Panc1 (cell line): ENCODE measurements at regions not wholly inside any gene's neighbourhood (a gene's known extent, or its start where the extent isn't known, plus 50 kb on each side); places are given as distances from the start of the nearest gene placed in this dataset.

Experiments used
- ATAC-seq: fragments of 200-7000 bp; cut with Tn5 transposase; 2 replicates; pipeline ENCODE4 v1.9.1; 2020; ENCODE audit warnings: mild to moderate bottlenecking, moderate library complexity
- BruUV-seq: library from RNA; stranded (reverse); fragments of 400-500 nt; replicated peaks from 2 replicates; lab custom pipeline; 2021; lab: Mats Ljungman, UMichigan
- CTCF ChIA-PET: fragments of 300-600 bp; sonication (Branson Sonifier 250); formaldehyde crosslinking; loops from one replicate; lab custom pipeline; 2022; ENCODE audit warnings: antibody characterized with exemption; lab: Charles Lee
- POLR2A ChIA-PET: fragments of 300-600 bp; sonication (Branson Sonifier 250); formaldehyde crosslinking; loops from one replicate; lab custom pipeline; 2022; ENCODE audit warnings: antibody characterized with exemption; lab: Charles Lee
- DNase-seq: peaks from one replicate; pipeline ENCODE4 v3.0.0-alpha.2; 2010; ENCODE audit warnings: low read depth, low spot score
- H3K27ac ChIP-seq: 2 replicates; pipeline ENCODE4 v1.5.1; 2011; ENCODE audit warnings: mild to moderate bottlenecking, low read length, inconsistent platforms
- H3K27me3 ChIP-seq: fragments of 200-500 bp; sonication (Bioruptor generic); 2 replicates; pipeline ENCODE4 v1.6.0; 2014; ENCODE audit warnings: low read length, inconsistent platforms; ENCODE audit not compliant: control insufficient read depth, insufficient read depth
- H3K36me3 ChIP-seq: fragments of 200-500 bp; sonication (Bioruptor generic); 2 replicates; pipeline ENCODE4 v1.5.1; 2014; ENCODE audit warnings: inconsistent platforms, mild to moderate bottlenecking, low read length, moderate library complexity; ENCODE audit not compliant: control insufficient read depth, insufficient read depth
- H3K4me1 ChIP-seq: 2 replicates; pipeline ENCODE4 v1.5.1; 2011; ENCODE audit warnings: inconsistent platforms, mild to moderate bottlenecking, low read length, moderate library complexity; ENCODE audit not compliant: control insufficient read depth, insufficient read depth
- H3K4me3 ChIP-seq, 2 experiments: 2 replicates each; pipeline ENCODE4 v1.5.1; 2011 to 2012; ENCODE audit warnings: low read depth in 2 of 2, low read length in 2 of 2, mild to moderate bottlenecking in 2 of 2, inconsistent platforms in 1 of 2, moderate library complexity in 1 of 2
- H3K9me3 ChIP-seq: fragments of 200-500 bp; sonication (Bioruptor generic); 2 replicates; pipeline ENCODE4 v1.5.1; 2014; ENCODE audit warnings: low read depth, mild to moderate bottlenecking, inconsistent platforms, low read length, moderate library complexity; ENCODE audit not compliant: control insufficient read depth, insufficient read depth
- CTCF ChIP-seq: fragments of 450-650 bp; IDR thresholded peaks from 2 replicates; pipeline ENCODE4 v1.5.1; 2017; ENCODE audit warnings: mild to moderate bottlenecking
- POLR2AphosphoS5 ChIP-seq: IDR thresholded peaks from 2 replicates; pipeline ENCODE4 v1.6.1; 2012; ENCODE audit warnings: mild to moderate bottlenecking, low read depth, low read length, moderate library complexity
- REST ChIP-seq, 2 experiments: IDR thresholded peaks; 2 replicates each; pipeline ENCODE4 v1.6.1; 2011 to 2012; ENCODE audit warnings: low read depth in 2 of 2, control low read depth in 1 of 2, low read length in 1 of 2, mild to moderate bottlenecking in 1 of 2, moderate library complexity in 1 of 2; ENCODE audit not compliant: insufficient read depth in 1 of 2
- SIN3A ChIP-seq: IDR thresholded peaks from 2 replicates; pipeline ENCODE4 v1.6.1; 2012; ENCODE audit warnings: low read depth, mild to moderate bottlenecking, low read length, moderate library complexity, borderline replicate concordance; ENCODE audit not compliant: insufficient read depth
- TCF7L2 ChIP-seq: IDR thresholded peaks from 2 replicates; pipeline ENCODE4 v1.6.1; 2011; ENCODE audit warnings: mild to moderate bottlenecking, low read depth, low read length, inconsistent platforms
- in situ Hi-C: cut with HindIII; loops from 2 replicates; pipeline ENCODE4 v1.10.0; 2016; ENCODE audit warnings: low sequenced_read_pairs, low pct_unique_long_range_greater_than_20kb
- intact Hi-C: fragments of 100-400 bp; cut with micrococcal nuclease; formaldehyde crosslinking; loops from one replicate; pipeline ENCODE4 v1.10.0; 2022; ENCODE audit not compliant: unreplicated experiment

DNA sequence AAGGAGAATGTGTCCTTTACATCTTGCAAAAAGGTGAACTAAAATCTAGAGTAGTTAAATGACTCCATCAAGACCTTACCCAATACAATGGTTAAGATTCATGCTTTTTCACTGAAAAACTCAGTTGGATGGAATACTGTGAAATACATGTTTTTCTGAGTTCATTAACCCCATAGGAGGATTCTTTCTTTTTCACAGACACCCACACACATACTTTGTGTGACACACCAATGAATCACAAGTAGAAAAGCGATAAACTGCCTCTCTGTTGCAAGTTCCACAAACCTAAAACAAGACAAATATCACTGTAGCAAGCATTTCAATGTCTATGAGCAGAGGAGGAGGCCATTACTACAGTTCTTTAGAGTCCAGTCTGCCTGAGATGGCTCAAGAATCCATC, 258.8 kb upstream of the CDH5 start:
- intact Hi-C loops, result no loop called here
- CTCF ChIA-PET, result no interaction called here
- H3K36me3 ChIP-seq, result no peaks in the 10 kb centered on the region
- no peak overlapping the region for H3K4me3 ChIP-seq
- H3K9me3 ChIP-seq, result no peaks in the 10 kb centered on the region
- no peak for DNase-seq
- POLR2A ChIA-PET, result no interaction called here
- no TSS peak for BruUV-seq
- no peaks in the 10 kb centered on the region for H3K27me3 ChIP-seq
- in situ Hi-C loops, result no loop called here
- ATAC-seq, result no peak
- no peak overlapping the region for H3K27ac ChIP-seq
- H3K4me1 ChIP-seq, result no peaks in the 10 kb centered on the region
- TF ChIP-seq TCF7L2, result no peak
- no peak for TF ChIP-seq SIN3A
- TF ChIP-seq CTCF, result no peak
- no peak for TF ChIP-seq REST (IDR thresholded peaks at IDR 0.05; ENCODE audit: insufficient read depth in 1 of 2, low read depth in 2 of 2, low read length in 1 of 2)
- no peak for TF ChIP-seq POLR2AphosphoS5

DNA sequence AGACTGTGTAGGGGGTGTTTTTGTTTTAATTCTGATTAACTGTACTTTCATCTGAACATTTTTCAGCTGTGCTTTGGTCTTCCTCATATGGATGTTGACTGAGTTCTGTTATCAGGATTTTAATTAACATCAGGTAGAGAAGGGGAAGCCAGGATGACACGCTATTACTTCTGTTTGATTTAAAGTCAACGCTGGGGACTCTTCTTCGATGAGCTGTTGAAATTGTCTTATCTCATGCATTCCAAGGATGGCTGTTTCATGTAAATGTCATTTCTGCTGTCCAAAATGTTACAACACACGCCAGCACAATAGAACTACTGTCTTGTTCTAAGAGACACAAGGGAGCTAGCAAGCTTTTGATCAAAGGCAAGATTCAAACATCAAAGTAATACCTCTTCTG, 263.3 kb upstream of the CDH5 start:
- DNase-seq, result no peak
- ChIA-PET CTCF (no interaction called here), POLR2A (no interaction called here)
- in situ Hi-C loops, result no loop called here
- intact Hi-C loops, result no loop called here
- ATAC-seq, result no peak
- H3K27ac ChIP-seq, result no peak overlapping the region
- TF ChIP-seq REST (IDR thresholded peaks at IDR 0.05; ENCODE audit: insufficient read depth in 1 of 2, low read depth in 2 of 2, low read length in 1 of 2), result no peak
- TF ChIP-seq POLR2AphosphoS5, result no peak
- no peaks in the 10 kb centered on the region for H3K9me3 ChIP-seq
- H3K4me3 ChIP-seq, result no peak overlapping the region
- H3K4me1 ChIP-seq, result no peaks in the 10 kb centered on the region
- no peaks in the 10 kb centered on the region for H3K36me3 ChIP-seq
- BruUV-seq, result no TSS peak
- H3K27me3 ChIP-seq, result no peaks in the 10 kb centered on the region
